ENCODE measurements at regions not wholly inside any gene's neighbourhood (a gene's known extent, or its start where the extent isn't known, plus 50 kb on each side); places are given as distances from the start of the nearest gene placed in this dataset.
"Not testable (repeated sequence)": the region's sequence is repeated elsewhere in the genome, so short reads cannot be mapped to it uniquely, and the experiment has no call there.

GRCh38 chr12:105887131-105887530, 251.6 kb downstream of the NUAK1 start:
- 77 to 86% methylated on average over 3 of the region's 3 CpGs for WGBS, 2 experiments (ENCODE audit: insufficient coverage in 1 of 2, insufficient read length in 1 of 2)
- no peak overlapping the region for H3K27ac Mint-ChIP-seq
- no peak for TF ChIP-seq CTCF (conservative IDR thresholded peaks at IDR 0.05)

DNA sequence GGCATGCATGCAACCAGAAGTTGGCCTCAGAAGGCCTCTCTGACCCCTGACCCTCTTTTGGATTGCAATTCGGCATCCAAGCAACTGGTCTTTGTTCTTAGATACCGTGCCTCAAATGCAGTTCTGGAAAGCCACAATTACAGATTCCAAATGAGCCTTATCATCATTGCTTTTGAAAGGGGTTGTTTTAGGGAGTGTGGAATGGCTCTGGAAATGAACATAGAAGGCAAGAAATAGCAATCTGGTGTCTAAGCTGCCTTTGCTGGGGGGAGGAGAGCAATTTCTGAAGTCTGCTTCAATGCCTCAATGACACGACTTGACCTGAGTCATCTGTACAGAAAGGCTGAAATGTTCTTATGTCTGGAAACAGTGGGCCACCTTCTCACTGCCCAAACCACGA, 250.1 kb downstream of the NUAK1 start:
- no peak for TF ChIP-seq CTCF (conservative IDR thresholded peaks at IDR 0.05)
- peaks cover 14% of the 10 kb centered on the region for H3K9me3 ChIP-seq (ENCODE audit: control insufficient read depth, low read length)
- DNase-seq, result no peak
- no peaks in the 10 kb centered on the region for H3K36me3 ChIP-seq (ENCODE audit: control insufficient read depth, insufficient read depth, low read length)
- H3K27ac ChIP-seq (ENCODE audit: low read depth, low read length), result no peak overlapping the region
- Mint-ChIP-seq H3K4me3 (no peak overlapping the region), H3K9me3 (peaks cover 15% of the 10 kb centered on the region), H3K4me1 (peaks cover 13% of the 10 kb centered on the region), H3K27ac (no peak overlapping the region), H3K27me3 (ENCODE audit: insufficient read depth) (no peaks in the 10 kb centered on the region), H3K36me3 (ENCODE audit: low read depth) (no peaks in the 10 kb centered on the region)
- WGBS, 2 experiments (ENCODE audit: insufficient coverage in 1 of 2, insufficient read length in 1 of 2), result 68 to 91% methylated on average over 4 of the region's 4 CpGs
- peaks cover 6% of the 10 kb centered on the region for H3K4me1 ChIP-seq (ENCODE audit: control insufficient read depth, insufficient read depth, low read length)
- no peak overlapping the region for H3K4me3 ChIP-seq (ENCODE audit: low read length)
- no peak overlapping the region for H3K9ac ChIP-seq (ENCODE audit: extremely low read depth, low read length, poor library complexity, severe bottlenecking)
- no peaks in the 10 kb centered on the region for H3K27me3 ChIP-seq (ENCODE audit: control insufficient read depth, insufficient read depth, low read length, poor library complexity, severe bottlenecking)

More at GRCh38 chr12:105887131-105887530, 251.6 kb downstream of the NUAK1 start:
- no peak overlapping the region for H3K9ac ChIP-seq (ENCODE audit: extremely low read depth, low read length, poor library complexity, severe bottlenecking)
- Mint-ChIP-seq H3K36me3 (ENCODE audit: low read depth) (no peaks in the 10 kb centered on the region), H3K4me1 (peaks cover 13% of the 10 kb centered on the region), H3K9me3 (peaks cover 15% of the 10 kb centered on the region), H3K27me3 (ENCODE audit: insufficient read depth) (no peaks in the 10 kb centered on the region), H3K4me3 (no peak overlapping the region)
- no peak overlapping the region for H3K27ac ChIP-seq (ENCODE audit: low read depth, low read length)
- H3K4me1 ChIP-seq (ENCODE audit: control insufficient read depth, insufficient read depth, low read length), result peaks cover 6% of the 10 kb centered on the region
- H3K36me3 ChIP-seq (ENCODE audit: control insufficient read depth, insufficient read depth, low read length), result no peaks in the 10 kb centered on the region
- no peak overlapping the region for H3K4me3 ChIP-seq (ENCODE audit: low read length)
- no peaks in the 10 kb centered on the region for H3K27me3 ChIP-seq (ENCODE audit: control insufficient read depth, insufficient read depth, low read length, poor library complexity, severe bottlenecking)
- H3K9me3 ChIP-seq (ENCODE audit: control insufficient read depth, low read length), result peaks cover 14% of the 10 kb centered on the region
- DNase-seq, result peak; percentile 83

DNA sequence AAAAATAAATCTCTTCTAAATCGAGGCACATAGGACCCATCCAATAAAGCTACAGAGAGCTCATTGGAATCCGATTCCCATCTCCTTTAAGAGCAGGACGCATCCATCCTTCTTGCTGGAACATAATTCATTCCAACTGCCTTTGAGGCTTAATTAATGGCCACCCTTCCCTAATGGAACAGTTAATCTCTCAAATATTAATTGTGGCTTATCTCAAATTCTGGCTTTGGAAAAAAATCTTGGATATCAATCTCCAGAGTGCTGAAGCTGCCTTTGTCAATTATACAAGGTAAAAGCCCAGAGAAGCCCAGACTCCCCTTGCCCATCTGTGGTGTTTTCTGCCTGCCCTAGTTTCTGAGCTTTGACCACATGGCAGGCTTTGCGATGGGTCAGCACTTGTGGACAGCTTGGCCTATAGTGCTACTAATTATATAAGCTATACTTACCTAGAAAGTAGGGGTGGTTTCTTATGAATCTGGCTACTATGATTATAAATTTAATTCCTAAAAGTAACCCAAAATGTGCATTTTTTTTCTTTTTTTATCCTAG, 246.3 kb downstream of the NUAK1 start:
- Histone ChIP-seq H3K27me3 (ENCODE audit: control insufficient read depth, insufficient read depth, low read length, poor library complexity, severe bottlenecking) (no peaks in the 10 kb centered on the region), H3K4me3 (ENCODE audit: low read length) (no peak overlapping the region), H3K27ac (ENCODE audit: low read depth, low read length) (no peak overlapping the region), H3K9ac (ENCODE audit: extremely low read depth, low read length, poor library complexity, severe bottlenecking) (no peak overlapping the region), H3K4me1 (ENCODE audit: control insufficient read depth, insufficient read depth, low read length) (peaks cover under 1% of the 10 kb centered on the region), H3K9me3 (ENCODE audit: control insufficient read depth, low read length) (peaks cover 8% of the 10 kb centered on the region), H3K36me3 (ENCODE audit: control insufficient read depth, insufficient read depth, low read length) (no peaks in the 10 kb centered on the region)
- H3K9me3 Mint-ChIP-seq, result peaks cover 7% of the 10 kb centered on the region
- H3K4me1 Mint-ChIP-seq, result peaks cover 26% of the 10 kb centered on the region
- no peaks in the 10 kb centered on the region for H3K36me3 Mint-ChIP-seq (ENCODE audit: low read depth)
- H3K4me3 Mint-ChIP-seq, result no peak overlapping the region
- WGBS, 2 experiments (ENCODE audit: insufficient coverage in 1 of 2, insufficient read length in 1 of 2), result 80 to 100% methylated on average over 3 to 4 of the region's 4 CpGs
- no peak for TF ChIP-seq CTCF (conservative IDR thresholded peaks at IDR 0.05)
- no peak overlapping the region for H3K27ac Mint-ChIP-seq
- DNase-seq, result no peak
- H3K27me3 Mint-ChIP-seq (ENCODE audit: insufficient read depth), result no peaks in the 10 kb centered on the region

- not testable (repeated sequence) for H3K9me3 Mint-ChIP-seq
- WGBS, 2 experiments (ENCODE audit: insufficient coverage in 1 of 2, insufficient read length in 1 of 2), result 83 to 88% methylated on average over 4 to 10 of the region's 10 CpGs
Measured at GRCh38 chr12:105895197-105895832, 243.4 kb downstream of the NUAK1 start.

More at GRCh38 chr12:105895197-105895832, 243.4 kb downstream of the NUAK1 start:
- not testable (repeated sequence) for H3K36me3 Mint-ChIP-seq (ENCODE audit: low read depth); H3K27ac ChIP-seq (ENCODE audit: low read depth, low read length); H3K36me3 ChIP-seq (ENCODE audit: control insufficient read depth, insufficient read depth, low read length); H3K4me3 Mint-ChIP-seq; H3K27me3 Mint-ChIP-seq (ENCODE audit: insufficient read depth); H3K9me3 ChIP-seq (ENCODE audit: control insufficient read depth, low read length); H3K27me3 ChIP-seq (ENCODE audit: control insufficient read depth, insufficient read depth, low read length, poor library complexity, severe bottlenecking); DNase-seq; H3K9ac ChIP-seq (ENCODE audit: extremely low read depth, low read length, poor library complexity, severe bottlenecking); H3K27ac Mint-ChIP-seq; H3K4me3 ChIP-seq (ENCODE audit: low read length); H3K4me1 ChIP-seq (ENCODE audit: control insufficient read depth, insufficient read depth, low read length)
- H3K4me1 Mint-ChIP-seq, result peaks cover 27% of the 10 kb centered on the region

All from endodermal cell (in vitro differentiated cells).